Stimulated activated CD8-positive, alpha-beta memory T cell treated with anti-CD3 and anti-CD28 coated beads, Interleukin-7, amount 100 ng/mL, for 48 hours (primary cell): ENCODE measurements at regions not wholly inside any gene's neighbourhood (a gene's known extent, or its start where the extent isn't known, plus 50 kb on each side); places are given as distances from the start of the nearest gene placed in this dataset.
"Not testable (repeated sequence)": the region's sequence is repeated elsewhere in the genome, so short reads cannot be mapped to it uniquely, and the experiment has no call there.

Experiments used
- DNase-seq, 2 donors: peaks; one replicate each; pipeline ENCODE4 v3.0.0-alpha.2; 2020; ENCODE audit warnings: low read depth in 1 of 2; ENCODE audit errors: extremely low read depth in 1 of 2

GRCh38 chr5:130386155-130386554 lies 481.9 kb downstream of the CHSY3 start:
- no peak for DNase-seq

DNA sequence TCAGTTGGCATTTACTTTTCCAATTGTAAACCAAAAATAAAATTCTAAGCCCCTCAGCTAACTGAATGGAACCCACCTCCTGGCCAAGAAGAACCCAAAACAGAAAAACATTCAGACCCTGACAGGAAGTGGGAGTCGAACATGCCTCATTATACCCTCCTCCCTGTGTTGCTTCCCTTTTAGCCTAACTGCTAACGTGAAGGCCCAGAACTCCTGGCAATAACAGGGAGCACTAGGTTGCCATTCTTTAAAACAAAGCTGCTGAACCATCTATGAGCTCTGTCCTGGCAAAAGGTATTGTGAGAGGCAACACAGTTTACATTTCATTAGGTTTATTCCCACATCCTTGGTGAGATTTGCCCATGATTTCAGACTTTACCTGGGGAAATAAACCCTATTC lies 481.4 kb downstream of the CHSY3 start:
- DNase-seq: no peak

DNA sequence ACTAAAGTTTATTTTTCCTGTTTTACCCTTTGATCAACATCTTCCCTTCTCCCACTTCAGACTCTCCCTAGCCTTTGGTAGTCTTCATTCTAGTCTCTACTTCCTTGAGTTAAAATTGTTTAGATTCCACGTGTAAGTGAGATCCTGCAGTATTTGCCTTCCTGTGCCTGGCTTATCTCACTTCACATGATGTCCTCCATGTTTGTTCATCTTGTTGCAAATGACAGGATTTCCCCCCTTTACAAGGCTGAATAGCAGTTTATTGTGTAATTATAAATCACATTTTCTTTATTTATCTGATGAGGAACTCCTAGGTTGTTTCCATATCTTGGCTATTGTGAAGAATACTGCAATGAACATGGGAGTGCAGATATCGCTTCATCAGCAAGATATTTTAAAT lies 461.7 kb downstream of the CHSY3 start:
- no peak for DNase-seq

GRCh38 chr5:130350131-130350530 lies 445.9 kb downstream of the CHSY3 start:
- no peak for DNase-seq

DNA sequence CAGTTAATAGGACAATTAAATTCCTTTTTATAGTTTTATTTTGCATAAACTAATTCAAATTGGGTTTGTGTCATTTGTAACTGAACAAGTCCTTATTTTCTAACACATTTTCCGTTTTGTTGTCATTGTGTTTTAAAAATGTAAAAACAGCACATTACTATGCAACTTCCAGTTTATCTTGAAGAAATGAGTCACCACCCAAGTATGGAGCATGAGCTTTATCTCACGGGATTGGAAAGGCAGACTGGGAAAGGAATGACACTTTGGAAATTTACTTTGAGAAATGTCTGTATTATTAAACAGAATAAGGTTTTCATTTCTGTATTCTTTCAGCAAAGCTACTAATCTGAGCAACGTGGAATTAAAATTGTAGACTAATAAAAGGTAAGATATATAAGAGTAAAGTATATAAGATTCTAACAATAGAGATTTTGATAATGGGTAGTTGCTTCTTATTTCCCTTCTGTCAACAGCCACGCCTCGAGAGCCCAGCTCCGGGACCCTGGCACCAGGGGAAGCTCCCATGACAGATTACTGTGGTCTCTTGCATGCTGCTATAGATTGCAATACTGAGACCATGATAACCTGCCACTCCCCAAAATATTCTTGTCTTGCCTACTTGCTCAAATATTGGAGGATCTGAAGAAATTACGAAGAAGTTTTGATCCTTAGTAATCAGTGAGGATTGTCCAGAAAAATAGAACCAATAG lies 433.1 kb downstream of the CHSY3 start:
- DNase-seq: no peak

DNA sequence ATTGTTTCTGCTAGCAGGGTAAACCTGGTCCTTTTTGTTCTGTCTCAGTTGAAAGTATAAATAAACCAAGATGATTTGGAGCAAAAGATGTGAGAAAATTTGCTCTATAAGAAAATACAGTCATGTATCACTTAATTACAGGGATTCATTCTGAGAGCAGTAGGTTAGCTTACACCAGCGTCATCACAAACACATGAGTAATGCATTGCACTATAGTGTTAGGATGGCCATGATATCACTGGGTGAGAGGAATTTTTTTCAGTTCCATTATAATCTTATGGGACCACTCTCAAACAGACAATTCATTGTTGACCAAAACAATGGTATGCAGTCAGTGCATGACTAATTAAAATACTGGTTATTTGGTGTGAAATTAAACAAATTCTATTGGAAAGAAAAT lies 430.9 kb downstream of the CHSY3 start:
- DNase-seq: no peak

- DNase-seq: no peak
These were observed 428.8 kb downstream of the CHSY3 start for GRCh38 chr5:130333089-130333488.

DNA sequence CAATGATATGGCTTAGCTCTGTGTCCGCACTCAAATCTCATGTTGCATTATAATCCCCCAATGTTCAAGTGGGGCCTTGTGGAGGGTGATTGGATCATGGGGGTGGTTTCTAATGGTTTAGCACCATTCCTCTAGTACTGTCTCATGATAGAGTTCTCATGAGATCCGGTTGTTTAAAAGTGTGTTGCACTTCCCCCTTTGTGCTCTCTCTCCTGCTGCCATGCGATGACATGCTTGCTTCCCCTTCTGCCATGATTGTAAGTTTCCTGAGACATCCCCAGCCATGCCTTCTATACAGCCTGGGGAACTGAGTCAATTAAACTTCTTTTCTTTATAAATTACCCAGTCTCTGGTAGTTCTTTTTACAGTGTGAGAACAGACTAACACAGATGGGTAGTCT lies 427.1 kb downstream of the CHSY3 start:
- DNase-seq: no peak

DNA sequence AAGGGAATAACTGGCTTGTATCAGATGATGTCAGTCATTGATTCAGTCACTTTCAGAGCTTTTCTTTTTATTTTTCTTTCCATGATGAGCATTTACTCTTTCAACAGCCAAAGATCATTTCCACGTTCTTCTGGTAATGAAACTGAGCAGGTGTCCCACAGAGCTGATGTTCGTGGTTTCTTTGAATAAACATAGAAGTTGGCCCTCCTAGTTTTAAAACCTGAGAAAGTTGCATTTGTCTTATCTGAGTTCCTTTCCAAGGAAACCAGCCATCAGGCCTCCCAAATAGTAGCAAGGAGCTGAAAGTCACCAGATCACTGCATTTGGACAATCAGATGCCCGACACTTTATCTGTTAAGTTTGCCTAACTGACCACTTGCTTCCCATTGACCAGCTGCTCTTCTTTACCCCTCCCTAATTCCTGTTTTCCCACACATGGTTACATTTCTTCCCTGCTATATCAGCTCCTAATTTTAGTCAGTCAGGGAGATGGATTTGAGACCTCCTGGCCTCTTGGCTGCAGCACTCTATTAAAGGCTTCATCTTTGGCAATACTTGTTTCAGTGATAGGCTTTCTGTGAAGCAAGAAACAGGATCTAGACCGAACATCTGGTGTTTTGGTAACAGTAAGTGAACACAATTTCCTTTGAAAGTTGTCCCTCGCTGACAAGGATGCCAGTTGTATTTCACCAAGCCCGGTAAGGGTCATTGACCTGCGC lies 420.8 kb downstream of the CHSY3 start:
- DNase-seq: no peak

DNA sequence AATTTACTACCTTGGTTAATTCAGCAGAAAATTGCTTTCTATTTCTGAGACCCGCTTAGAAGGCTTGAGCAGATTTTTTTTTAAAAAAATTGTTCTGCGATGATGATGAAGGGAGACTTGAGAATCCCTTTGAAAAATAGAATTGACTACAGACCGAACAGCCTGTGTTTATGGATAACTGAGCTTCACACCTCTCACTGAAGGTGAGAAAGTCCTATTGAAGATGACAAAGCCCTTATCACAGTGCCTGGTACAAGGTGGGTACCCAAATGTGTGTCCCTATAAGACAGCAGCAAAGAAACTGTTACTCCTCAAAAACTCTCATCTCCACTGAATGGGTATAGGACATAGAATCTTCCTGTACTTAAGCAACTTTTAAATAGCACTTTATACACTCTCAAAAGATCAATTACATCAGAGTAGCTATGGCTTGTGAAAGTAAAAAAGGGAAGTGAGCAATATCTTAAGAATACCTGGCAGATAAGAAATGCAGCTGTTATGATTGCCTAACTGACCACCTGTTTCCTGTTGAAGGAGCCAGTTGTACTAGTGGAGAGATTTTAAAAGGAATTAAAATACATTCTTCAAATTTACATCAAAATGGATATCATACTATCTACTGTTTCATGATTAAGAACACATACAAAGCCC lies 419.7 kb downstream of the CHSY3 start:
- no peak for DNase-seq

GRCh38 chr5:130321931-130322330 lies 417.7 kb downstream of the CHSY3 start:
- DNase-seq: no peak

DNA sequence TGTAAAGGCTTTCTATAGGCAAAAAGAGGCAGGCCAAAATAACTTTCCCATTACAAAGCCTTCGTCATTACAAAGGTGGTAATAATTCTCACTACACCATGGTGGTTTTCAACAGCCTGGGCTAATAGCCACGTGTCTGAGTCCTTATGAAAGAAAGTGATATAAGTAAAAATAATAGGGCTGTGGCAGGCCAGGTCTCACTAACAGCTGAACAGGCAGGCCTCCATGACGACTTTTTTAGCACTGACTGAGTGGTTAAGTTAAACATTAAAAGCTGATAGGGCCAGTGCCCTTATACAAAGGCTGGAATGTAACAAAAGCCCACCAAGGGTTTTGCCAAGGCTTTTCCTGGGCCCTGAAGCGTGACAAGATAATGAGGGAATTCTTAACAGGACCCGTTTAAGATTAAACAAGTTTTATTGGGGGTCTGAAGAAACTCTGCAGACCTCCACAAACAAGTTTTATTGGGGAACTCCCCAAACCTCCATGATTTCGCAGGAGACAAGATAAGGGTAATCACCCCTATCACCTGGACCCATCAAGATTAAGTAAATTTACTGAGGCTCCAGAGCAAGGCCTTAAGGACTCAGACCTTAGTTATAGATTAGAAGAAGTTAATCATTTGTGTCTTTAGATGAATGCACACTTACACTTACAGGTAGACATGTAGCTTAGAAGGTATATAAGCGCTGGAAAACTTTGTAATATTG lies 412.9 kb downstream of the CHSY3 start:
- DNase-seq: no peak

- DNase-seq: no peak
These were observed 391.0 kb downstream of the CHSY3 start for GRCh38 chr5:130295235-130295634.

- DNase-seq: not testable (repeated sequence)
These were observed 390.5 kb downstream of the CHSY3 start for GRCh38 chr5:130294798-130295197.

DNA sequence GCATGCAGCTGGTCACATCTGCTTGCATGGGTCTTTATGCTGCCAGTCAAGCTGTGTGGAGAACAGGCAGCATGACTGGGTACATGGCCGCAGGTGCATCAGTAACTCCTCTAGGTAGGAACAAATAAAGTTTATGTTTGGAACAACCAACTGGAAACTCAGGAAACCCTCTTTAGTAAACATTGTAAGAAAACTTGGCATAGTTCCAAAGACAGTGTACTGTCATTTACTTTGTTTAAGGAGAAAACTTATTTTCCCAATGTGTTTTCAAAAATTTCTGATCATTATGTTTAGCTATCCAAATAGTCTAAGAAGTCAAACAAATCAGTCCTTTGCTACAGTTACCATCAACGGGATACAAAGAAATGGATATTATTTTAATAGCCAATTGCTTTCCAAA lies 386.0 kb downstream of the CHSY3 start:
- no peak for DNase-seq

DNA sequence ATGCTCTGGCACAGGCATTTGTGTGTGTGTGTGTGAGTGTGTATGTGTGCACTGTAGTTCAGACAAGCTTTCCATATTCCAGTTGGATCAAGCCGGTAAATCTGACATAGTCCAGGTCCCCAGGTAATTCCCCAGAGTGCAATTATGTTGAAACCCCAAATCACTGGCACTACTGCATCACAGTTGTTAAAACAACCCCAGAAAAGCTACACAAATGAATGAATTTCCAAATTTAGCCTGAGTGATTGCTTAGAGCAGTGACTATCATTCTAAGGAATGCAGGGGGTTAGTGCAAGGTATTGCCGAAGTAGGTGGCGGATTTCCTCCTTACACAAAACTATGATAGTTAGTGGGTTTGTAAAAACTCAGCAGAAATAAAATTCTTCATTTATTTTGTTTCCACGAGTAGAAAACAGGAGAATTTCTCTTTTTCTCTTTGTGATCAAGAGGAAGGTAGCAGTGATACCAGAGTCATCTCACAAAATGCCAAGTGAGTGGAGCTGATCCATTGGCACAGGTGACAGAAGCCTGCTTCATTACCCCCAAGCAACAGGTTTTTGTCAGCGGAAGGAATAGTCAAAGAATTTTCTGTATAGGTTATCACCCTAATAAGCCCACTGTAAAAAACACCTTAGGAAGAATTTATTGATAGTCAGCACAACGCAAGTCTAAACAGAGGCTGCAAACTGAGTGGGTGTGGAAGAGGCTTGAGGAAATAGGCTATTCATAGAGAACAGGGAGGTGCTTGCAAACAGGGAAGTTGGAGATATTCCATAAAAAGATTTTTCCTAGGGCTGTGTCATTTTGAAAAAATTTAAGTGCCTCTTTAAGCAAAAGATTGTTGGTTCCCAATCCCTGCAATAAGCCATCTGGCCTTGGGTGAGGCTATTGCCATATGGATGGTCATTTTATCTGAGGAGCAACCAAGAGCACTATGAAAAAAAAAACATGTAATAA lies 385.1 kb downstream of the CHSY3 start:
- DNase-seq: no peak

DNA sequence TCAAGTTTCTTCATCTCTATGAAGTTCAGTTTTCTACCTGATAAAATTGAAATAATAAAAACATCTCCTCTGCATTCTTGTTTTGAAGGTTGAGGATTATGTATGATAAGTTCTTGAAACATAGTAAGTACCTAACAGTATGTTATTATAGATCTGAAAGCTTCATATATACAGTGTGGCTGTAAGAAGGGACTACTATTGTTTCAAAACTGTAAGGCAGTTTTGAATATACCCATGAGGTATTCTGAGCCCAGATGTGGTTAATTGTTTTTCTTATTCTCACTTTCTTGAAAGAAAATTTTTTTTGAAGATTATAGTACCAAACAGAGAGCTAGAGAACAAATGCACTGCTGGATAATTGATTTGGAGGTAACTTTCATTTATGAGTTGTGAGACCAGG lies 383.2 kb downstream of the CHSY3 start:
- no peak for DNase-seq

GRCh38 chr5:130286971-130287370 lies 382.7 kb downstream of the CHSY3 start:
- no peak for DNase-seq

GRCh38 chr5:130282049-130282448 lies 377.8 kb downstream of the CHSY3 start:
- DNase-seq: no peak

DNA sequence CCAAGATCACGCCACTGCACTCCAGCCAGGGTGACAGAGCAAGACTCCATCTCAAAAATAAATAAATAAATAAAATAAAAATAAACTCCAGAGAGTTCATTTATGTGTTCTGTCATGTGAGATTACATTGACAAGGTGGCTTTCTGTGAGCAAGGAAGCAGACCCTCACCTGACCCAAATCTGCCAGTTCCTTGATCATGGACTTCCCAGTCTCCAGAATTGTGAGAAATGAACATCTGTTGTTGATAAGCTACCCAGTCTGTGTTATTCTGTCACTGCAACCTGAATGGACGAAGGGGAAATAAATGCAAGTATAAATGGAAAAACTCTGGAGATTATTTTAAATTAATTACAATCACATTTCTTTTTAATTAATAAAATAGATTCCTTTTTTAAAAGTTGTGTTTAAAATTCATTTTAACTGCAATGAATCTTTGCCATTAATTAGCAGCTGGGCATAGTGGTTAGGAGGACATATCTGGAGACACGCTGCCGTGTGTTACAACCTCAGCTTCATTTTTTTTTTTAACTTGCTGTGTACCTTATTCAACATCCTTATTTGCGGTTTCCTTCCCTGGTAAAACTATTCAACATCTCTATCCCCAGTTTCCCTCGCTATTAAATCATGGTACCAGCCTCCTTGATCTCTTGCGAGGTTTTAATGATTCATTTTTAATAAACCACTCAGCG lies 376.4 kb downstream of the CHSY3 start:
- DNase-seq: no peak
